ENCODE measurements at regions not wholly inside any gene's neighbourhood (a gene's known extent, or its start where the extent isn't known, plus 50 kb on each side); places are given as distances from the start of the nearest gene placed in this dataset.

DNA sequence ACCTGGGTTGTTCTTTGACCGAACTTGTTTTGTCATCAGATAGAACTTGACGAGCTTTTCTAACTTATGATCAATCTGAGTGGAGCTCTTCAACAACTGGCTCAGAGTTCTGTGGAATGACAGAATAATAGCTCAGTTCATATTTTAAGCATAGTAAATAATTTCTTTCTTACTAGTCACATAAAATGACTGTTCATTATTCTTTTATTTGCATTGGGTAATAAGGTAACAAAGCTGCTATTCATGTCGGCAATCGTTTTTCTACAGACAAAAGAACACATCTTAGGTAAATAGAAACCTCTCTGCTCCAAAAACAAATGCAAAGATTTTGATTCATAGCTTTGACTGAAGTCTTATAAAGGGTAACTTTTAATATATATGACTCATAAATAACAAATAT, 57.3 kb upstream of the CXCL8 start (continued):
- TF ChIP-seq ESRRA (IDR thresholded peaks at IDR 0.05; ENCODE audit: borderline replicate concordance, low read length) (no peak), HDAC2 (IDR thresholded peaks at IDR 0.05) (no peak), SMC3 (IDR thresholded peaks at IDR 0.05) (0 out of 3 replicates have a peak, but pooled peaks have one; percentile 6), TP53 (CRISPR knock-in tag; IDR thresholded peaks at IDR 0.05) (no peak), JUNB (IDR thresholded peaks at IDR 0.05) (peak; percentile 74), FOSL2 (IDR thresholded peaks at IDR 0.05) (no peak), FOSL2 (CRISPR knock-in tag; IDR thresholded peaks at IDR 0.05) (peak; percentile 57), CHD2 (IDR thresholded peaks at IDR 0.05; ENCODE audit: low read length, partially characterized antibody) (no peak), ZFP36 (IDR thresholded peaks at IDR 0.05; ENCODE audit: borderline replicate concordance, partially characterized antibody) (no peak), CHD4 (IDR thresholded peaks at IDR 0.05; ENCODE audit: borderline replicate concordance) (no peak), FOXS1 (CRISPR knock-in tag; IDR thresholded peaks at IDR 0.05) (no peak), BHLHE40 (IDR thresholded peaks at IDR 0.05; ENCODE audit: low read depth, low read length) (no peak), KDM1A (IDR thresholded peaks at IDR 0.05; ENCODE audit: low read depth) (no peak), NPAS2 (CRISPR knock-in tag; IDR thresholded peaks at IDR 0.05; ENCODE audit: borderline replicate concordance) (no peak), CBX2 (IDR thresholded peaks at IDR 0.05; ENCODE audit: borderline replicate concordance, low read depth) (no peak), JUN (IDR thresholded peaks at IDR 0.05) (no peak; a peak in 1 of 5 replicates), MAFK (IDR thresholded peaks at IDR 0.05; ENCODE audit: partially characterized antibody) (no peak), KDM5A (IDR thresholded peaks at IDR 0.05) (no peak), TFCP2L1 (CRISPR knock-in tag; IDR thresholded peaks at IDR 0.05) (no peak), EHMT2 (IDR thresholded peaks at IDR 0.05; ENCODE audit: low read depth) (no peak), GATA3 (IDR thresholded peaks at IDR 0.05; ENCODE audit: borderline replicate concordance) (peak; percentile 63; the same call in 1 of the 2 replicates), RARB (CRISPR knock-in tag; IDR thresholded peaks at IDR 0.05) (no peak), HEYL (CRISPR knock-in tag; IDR thresholded peaks at IDR 0.05) (no peak), RCOR1 (IDR thresholded peaks at IDR 0.05; ENCODE audit: low read depth, low read length) (no peak), PHF8 (IDR thresholded peaks at IDR 0.05; ENCODE audit: borderline replicate concordance, low read depth) (no peak), ZSCAN20 (CRISPR knock-in tag; IDR thresholded peaks at IDR 0.05) (no peak), CBX8 (IDR thresholded peaks at IDR 0.05) (no peak), POLR2A (IDR thresholded peaks at IDR 0.05; ENCODE audit: low read length) (no peak), FOSB (CRISPR knock-in tag; IDR thresholded peaks at IDR 0.05) (no peak), HOXA7 (CRISPR knock-in tag; IDR thresholded peaks at IDR 0.05) (no peak), POLR2AphosphoS2 (conservative IDR thresholded peaks at IDR 0.05; ENCODE audit: low read length) (no peak)
- TF ChIP-seq, protein P1, sequence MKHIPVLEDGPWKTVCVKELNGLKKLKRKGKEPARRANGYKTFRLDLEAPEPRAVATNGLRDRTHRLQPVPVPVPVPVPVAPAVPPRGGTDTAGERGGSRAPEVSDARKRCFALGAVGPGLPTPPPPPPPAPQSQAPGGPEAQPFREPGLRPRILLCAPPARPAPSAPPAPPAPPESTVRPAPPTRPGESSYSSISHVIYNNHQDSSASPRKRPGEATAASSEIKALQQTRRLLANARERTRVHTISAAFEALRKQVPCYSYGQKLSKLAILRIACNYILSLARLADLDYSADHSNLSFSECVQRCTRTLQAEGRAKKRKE (CRISPR knock-in tag; IDR thresholded peaks at IDR 0.05; ENCODE audit: low read depth) = no peak
- TF ChIP-seq, protein P2, sequence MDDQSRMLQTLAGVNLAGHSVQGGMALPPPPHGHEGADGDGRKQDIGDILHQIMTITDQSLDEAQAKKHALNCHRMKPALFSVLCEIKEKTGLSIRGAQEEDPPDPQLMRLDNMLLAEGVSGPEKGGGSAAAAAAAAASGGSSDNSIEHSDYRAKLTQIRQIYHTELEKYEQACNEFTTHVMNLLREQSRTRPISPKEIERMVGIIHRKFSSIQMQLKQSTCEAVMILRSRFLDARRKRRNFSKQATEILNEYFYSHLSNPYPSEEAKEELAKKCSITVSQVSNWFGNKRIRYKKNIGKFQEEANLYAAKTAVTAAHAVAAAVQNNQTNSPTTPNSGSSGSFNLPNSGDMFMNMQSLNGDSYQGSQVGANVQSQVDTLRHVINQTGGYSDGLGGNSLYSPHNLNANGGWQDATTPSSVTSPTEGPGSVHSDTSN (IDR thresholded peaks at IDR 0.05) = no peak
- TF ChIP-seq, protein P3, sequence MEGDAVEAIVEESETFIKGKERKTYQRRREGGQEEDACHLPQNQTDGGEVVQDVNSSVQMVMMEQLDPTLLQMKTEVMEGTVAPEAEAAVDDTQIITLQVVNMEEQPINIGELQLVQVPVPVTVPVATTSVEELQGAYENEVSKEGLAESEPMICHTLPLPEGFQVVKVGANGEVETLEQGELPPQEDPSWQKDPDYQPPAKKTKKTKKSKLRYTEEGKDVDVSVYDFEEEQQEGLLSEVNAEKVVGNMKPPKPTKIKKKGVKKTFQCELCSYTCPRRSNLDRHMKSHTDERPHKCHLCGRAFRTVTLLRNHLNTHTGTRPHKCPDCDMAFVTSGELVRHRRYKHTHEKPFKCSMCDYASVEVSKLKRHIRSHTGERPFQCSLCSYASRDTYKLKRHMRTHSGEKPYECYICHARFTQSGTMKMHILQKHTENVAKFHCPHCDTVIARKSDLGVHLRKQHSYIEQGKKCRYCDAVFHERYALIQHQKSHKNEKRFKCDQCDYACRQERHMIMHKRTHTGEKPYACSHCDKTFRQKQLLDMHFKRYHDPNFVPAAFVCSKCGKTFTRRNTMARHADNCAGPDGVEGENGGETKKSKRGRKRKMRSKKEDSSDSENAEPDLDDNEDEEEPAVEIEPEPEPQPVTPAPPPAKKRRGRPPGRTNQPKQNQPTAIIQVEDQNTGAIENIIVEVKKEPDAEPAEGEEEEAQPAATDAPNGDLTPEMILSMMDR (IDR thresholded peaks at IDR 0.05) = no peak
- TF ChIP-seq, protein P4, sequence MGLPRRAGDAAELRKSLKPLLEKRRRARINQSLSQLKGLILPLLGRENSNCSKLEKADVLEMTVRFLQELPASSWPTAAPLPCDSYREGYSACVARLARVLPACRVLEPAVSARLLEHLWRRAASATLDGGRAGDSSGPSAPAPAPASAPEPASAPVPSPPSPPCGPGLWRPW (IDR thresholded peaks at IDR 0.05) = no peak
- TF ChIP-seq, protein P5, sequence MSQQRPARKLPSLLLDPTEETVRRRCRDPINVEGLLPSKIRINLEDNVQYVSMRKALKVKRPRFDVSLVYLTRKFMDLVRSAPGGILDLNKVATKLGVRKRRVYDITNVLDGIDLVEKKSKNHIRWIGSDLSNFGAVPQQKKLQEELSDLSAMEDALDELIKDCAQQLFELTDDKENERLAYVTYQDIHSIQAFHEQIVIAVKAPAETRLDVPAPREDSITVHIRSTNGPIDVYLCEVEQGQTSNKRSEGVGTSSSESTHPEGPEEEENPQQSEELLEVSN (IDR thresholded peaks at IDR 0.05; ENCODE audit: borderline replicate concordance, low read depth) = no peak
- TF ChIP-seq, protein P6, sequence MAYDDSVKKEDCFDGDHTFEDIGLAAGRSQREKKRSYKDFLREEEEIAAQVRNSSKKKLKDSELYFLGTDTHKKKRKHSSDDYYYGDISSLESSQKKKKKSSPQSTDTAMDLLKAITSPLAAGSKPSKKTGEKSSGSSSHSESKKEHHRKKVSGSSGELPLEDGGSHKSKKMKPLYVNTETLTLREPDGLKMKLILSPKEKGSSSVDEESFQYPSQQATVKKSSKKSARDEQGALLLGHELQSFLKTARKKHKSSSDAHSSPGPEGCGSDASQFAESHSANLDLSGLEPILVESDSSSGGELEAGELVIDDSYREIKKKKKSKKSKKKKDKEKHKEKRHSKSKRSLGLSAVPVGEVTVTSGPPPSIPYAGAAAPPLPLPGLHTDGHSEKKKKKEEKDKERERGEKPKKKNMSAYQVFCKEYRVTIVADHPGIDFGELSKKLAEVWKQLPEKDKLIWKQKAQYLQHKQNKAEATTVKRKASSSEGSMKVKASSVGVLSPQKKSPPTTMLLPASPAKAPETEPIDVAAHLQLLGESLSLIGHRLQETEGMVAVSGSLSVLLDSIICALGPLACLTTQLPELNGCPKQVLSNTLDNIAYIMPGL (CRISPR knock-in tag; IDR thresholded peaks at IDR 0.05; ENCODE audit: borderline replicate concordance) = no peak
- TF ChIP-seq, protein P7, sequence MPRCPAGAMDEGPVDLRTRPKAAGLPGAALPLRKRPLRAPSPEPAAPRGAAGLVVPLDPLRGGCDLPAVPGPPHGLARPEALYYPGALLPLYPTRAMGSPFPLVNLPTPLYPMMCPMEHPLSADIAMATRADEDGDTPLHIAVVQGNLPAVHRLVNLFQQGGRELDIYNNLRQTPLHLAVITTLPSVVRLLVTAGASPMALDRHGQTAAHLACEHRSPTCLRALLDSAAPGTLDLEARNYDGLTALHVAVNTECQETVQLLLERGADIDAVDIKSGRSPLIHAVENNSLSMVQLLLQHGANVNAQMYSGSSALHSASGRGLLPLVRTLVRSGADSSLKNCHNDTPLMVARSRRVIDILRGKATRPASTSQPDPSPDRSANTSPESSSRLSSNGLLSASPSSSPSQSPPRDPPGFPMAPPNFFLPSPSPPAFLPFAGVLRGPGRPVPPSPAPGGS (IDR thresholded peaks at IDR 0.05) = no peak

Measured in A549 (cell line).